Cardiac fibroblast (primary cell): ENCODE measurements at regions not wholly inside any gene's neighbourhood (a gene's known extent, or its start where the extent isn't known, plus 50 kb on each side); places are given as distances from the start of the nearest gene placed in this dataset.

Experiments
- DNase-seq, 2 donors: peaks; one replicate each; pipeline versions ENCODE4 v3.0.0 to v3.0.0-alpha.2; 2010; ENCODE audit warnings: low read depth in 2 of 2
- H3K4me3 ChIP-seq, 2 donors: replicated peaks in 1 of 2; 1 replicate in 1 of 2; 2 replicates in 1 of 2; pipeline ENCODE4 v1.5.1; 2011; ENCODE audit warnings: low read depth in 2 of 2, low read length in 2 of 2, mild to moderate bottlenecking in 2 of 2, moderate library complexity in 1 of 2
- CTCF ChIP-seq: IDR thresholded peaks from one replicate; pipeline ENCODE4 v1.5.1; 2011; ENCODE audit warnings: low read depth, mild to moderate bottlenecking, low read length, inconsistent platforms

- no peak overlapping the region for H3K4me3 ChIP-seq
- no peak for DNase-seq
- TF ChIP-seq CTCF, result no peak
Measured at GRCh38 chr1:242639104-242639503, 114.6 kb upstream of the PLD5 start.

- DNase-seq, result no peak
- no peak overlapping the region for H3K4me3 ChIP-seq
- no peak for TF ChIP-seq CTCF
Measured at GRCh38 chr1:242634732-242635131, 110.2 kb upstream of the PLD5 start.

- TF ChIP-seq CTCF, result no peak
- no peak for DNase-seq
- H3K4me3 ChIP-seq, result no peak overlapping the region
Measured at GRCh38 chr1:242629396-242629795, 104.9 kb upstream of the PLD5 start.

GRCh38 chr1:242623756-242624155 is 99.3 kb upstream of the PLD5 start:
- no peak overlapping the region for H3K4me3 ChIP-seq
- TF ChIP-seq CTCF, result no peak
- DNase-seq, result no peak

- DNase-seq, result no peak
- TF ChIP-seq CTCF, result no peak
- H3K4me3 ChIP-seq, result no peak overlapping the region
Measured at GRCh38 chr1:242623119-242623518, 98.6 kb upstream of the PLD5 start.

- no peak for DNase-seq
- no peak overlapping the region for H3K4me3 ChIP-seq
- no peak for TF ChIP-seq CTCF
Measured at GRCh38 chr1:242613266-242613815, 88.8 kb upstream of the PLD5 start.

GRCh38 chr1:242610209-242610608 is 85.7 kb upstream of the PLD5 start:
- no peak for TF ChIP-seq CTCF
- no peak for DNase-seq
- H3K4me3 ChIP-seq, result no peak overlapping the region
